SK-N-SH (cell line): ENCODE measurements at regions not wholly inside any gene's neighbourhood (a gene's known extent, or its start where the extent isn't known, plus 50 kb on each side); places are given as distances from the start of the nearest gene placed in this dataset.

Experiments used
- CTCF ChIA-PET: fragments of 300-600, 350-600 bp; formaldehyde crosslinking; extraction: SDS; loops from one replicate; lab custom pipeline; 2021; lab: Yijun Ruan, JAX
- POLR2A ChIA-PET: fragments of 350-600 bp; sonication (Branson Sonifier 250); formaldehyde crosslinking; extraction: SDS; loops from one replicate; lab custom pipeline; 2020; ENCODE audit warnings: antibody characterized with exemption, inconsistent platforms; lab: Yijun Ruan, JAX
- DNase-seq: peaks from one replicate; pipeline ENCODE4 v3.0.0; 2012
- H2AFZ ChIP-seq: fragments of 200-600 bp; sonication (generic); 2 replicates; pipeline ENCODE4 v1.8.1; 2016; ENCODE audit warnings: antibody characterized with exemption, mild to moderate bottlenecking, low read depth
- H3F3A ChIP-seq: fragments of 200-600 bp; sonication (generic); replicated peaks from 2 replicates; pipeline ENCODE3; 2016; ENCODE audit warnings: antibody characterized with exemption, mild to moderate bottlenecking; ENCODE audit not compliant: insufficient read depth
- H3K27ac ChIP-seq, 2 experiments: fragments of 200-500 bp in 1 of 2; fragments of 200-600 bp in 1 of 2; sonication (Bioruptor generic) in 1 of 2; sonication (generic), shearing (Covaris generic) in 1 of 2; 2 replicates each; pipeline versions ENCODE4 v1.5.1 to v1.6.1; 2014 to 2016; ENCODE audit warnings: low read depth in 2 of 2, inconsistent platforms in 1 of 2, low read length in 1 of 2, mild to moderate bottlenecking in 1 of 2, mixed read lengths in 1 of 2
- H3K27me3 ChIP-seq: fragments of 200-600 bp; sonication (generic), shearing (Covaris generic); 2 replicates; pipeline ENCODE4 v1.6.1; 2016; ENCODE audit warnings: mixed run types; ENCODE audit not compliant: insufficient read depth
- H3K36me3 ChIP-seq, 2 experiments: fragments of 200-500 bp in 1 of 2; fragments of 200-600 bp in 1 of 2; sonication (Bioruptor generic) in 1 of 2; sonication (generic) in 1 of 2; replicated peaks in 1 of 2; 2 replicates each; pipeline versions ENCODE3 to v1.5.1; 2014 to 2016; ENCODE audit warnings: low read length in 1 of 2, mild to moderate bottlenecking in 1 of 2; ENCODE audit not compliant: insufficient read depth in 2 of 2, control insufficient read depth in 1 of 2
- H3K4me1 ChIP-seq, 2 experiments: fragments of 200-500 bp in 1 of 2; fragments of 200-600 bp in 1 of 2; sonication (Bioruptor generic) in 1 of 2; sonication (generic), shearing (Covaris generic) in 1 of 2; 2 replicates each; pipeline versions ENCODE4 v1.5.1 to v1.6.1; 2014 to 2016; ENCODE audit warnings: low read depth in 1 of 2, low read length in 1 of 2, mixed run types in 1 of 2; ENCODE audit not compliant: insufficient read depth in 2 of 2, control insufficient read depth in 1 of 2
- H3K4me2 ChIP-seq: fragments of 200-600 bp; sonication (generic), shearing (Covaris generic); 2 replicates; pipeline ENCODE4 v1.6.1; 2017; ENCODE audit warnings: mixed run types
- H3K4me3 ChIP-seq, 2 experiments: fragments of 200-500 bp in 1 of 2; fragments of 200-600 bp in 1 of 2; sonication (Bioruptor generic) in 1 of 2; sonication (generic), shearing (Covaris generic) in 1 of 2; 2 replicates each; pipeline versions ENCODE4 v1.5.1 to v1.8.1; 2014 to 2016; ENCODE audit warnings: low read depth in 2 of 2, inconsistent platforms in 1 of 2, low read length in 1 of 2, mild to moderate bottlenecking in 1 of 2, mixed read lengths in 1 of 2, moderate library complexity in 1 of 2
- H3K79me2 ChIP-seq: fragments of 200-600 bp; sonication (generic); 2 replicates; pipeline ENCODE4 v1.8.1; 2017; ENCODE audit warnings: mild to moderate bottlenecking; ENCODE audit not compliant: insufficient read depth
- H3K9ac ChIP-seq: fragments of 200-600 bp; sonication (generic); 2 replicates; pipeline ENCODE4 v1.6.1; 2017; ENCODE audit warnings: mixed run types
- H3K9me2 ChIP-seq: fragments of 200-600 bp; sonication (generic); 2 replicates; pipeline ENCODE4 v1.6.1; 2017; ENCODE audit warnings: mixed run types
- H3K9me3 ChIP-seq: fragments of 200-600 bp; sonication (generic); 2 replicates; pipeline ENCODE4 v1.6.1; 2017; ENCODE audit warnings: mixed run types, mild to moderate bottlenecking, moderate library complexity
- H4K20me1 ChIP-seq: fragments of 200-600 bp; sonication (generic); 2 replicates; pipeline ENCODE4 v1.6.1; 2017; ENCODE audit warnings: mild to moderate bottlenecking, mixed run types; ENCODE audit not compliant: insufficient read depth
- ELF1 ChIP-seq: IDR thresholded peaks from 2 replicates; pipeline ENCODE4 v1.4.0; 2012
- EP300 ChIP-seq, 2 experiments: IDR thresholded peaks; 2 replicates each; pipeline versions ENCODE4 v1.4.0 to v1.6.1; 2012; ENCODE audit warnings: borderline replicate concordance in 1 of 2, low read depth in 1 of 2, low read length in 1 of 2
- EZH2phosphoT487 ChIP-seq: fragments of 200-600 bp; sonication (generic); IDR thresholded peaks from 2 replicates; pipeline ENCODE4 v1.6.1; 2017; ENCODE audit warnings: low read depth, mixed run types, mild to moderate bottlenecking, antibody characterized with exemption, moderate library complexity, borderline replicate concordance
- FOXJ3 ChIP-seq: sonication (generic); formaldehyde crosslinking; IDR thresholded peaks from 2 replicates; pipeline ENCODE4 v1.5.1; 2020; ENCODE audit warnings: mild to moderate bottlenecking, missing genetic modification reagents
- IRF3 ChIP-seq: fragments of 150-350 bp; IDR thresholded peaks from 2 replicates; pipeline ENCODE4 v1.6.1; 2016; ENCODE audit warnings: mild to moderate bottlenecking, low read depth, low read length
- MEF2A ChIP-seq: IDR thresholded peaks from 2 replicates; pipeline ENCODE4 v1.4.0; 2012; ENCODE audit warnings: low read depth, borderline replicate concordance
- MXI1 ChIP-seq: IDR thresholded peaks from 2 replicates; pipeline ENCODE4 v1.6.1; 2012; ENCODE audit warnings: mild to moderate bottlenecking, low read depth, low read length, improper control_type of control experiment
- NFIC ChIP-seq: IDR thresholded peaks from 2 replicates; pipeline ENCODE4 v1.4.0; 2012; ENCODE audit warnings: borderline replicate concordance
- NRF1 ChIP-seq: IDR thresholded peaks from 2 replicates; pipeline ENCODE4 v1.6.1; 2012; ENCODE audit warnings: low read depth, mild to moderate bottlenecking, low read length
- POLR2AphosphoS5 ChIP-seq: IDR thresholded peaks from 2 replicates; pipeline ENCODE4 v1.6.1; 2012; ENCODE audit warnings: low read depth, low read length
- RFX5 ChIP-seq: IDR thresholded peaks from 2 replicates; pipeline ENCODE4 v1.6.1; 2012; ENCODE audit warnings: mild to moderate bottlenecking, improper control_type of control experiment, low read length
- SMC3 ChIP-seq: IDR thresholded peaks from 2 replicates; pipeline ENCODE4 v1.6.1; 2012; ENCODE audit warnings: low read depth, low read length, improper control_type of control experiment
- USF1 ChIP-seq: IDR thresholded peaks from 2 replicates; pipeline ENCODE4 v1.4.0; 2012; ENCODE audit warnings: low read depth, borderline replicate concordance
- ZBTB33 ChIP-seq: IDR thresholded peaks from 2 replicates; pipeline ENCODE4 v1.4.0; 2012; ENCODE audit warnings: low read depth, borderline replicate concordance
- WGBS: methylation state at CpG from one replicate; pipeline ENCODE4 v1.1.6; 2017; ENCODE audit warnings: low lambda C conversion rate; 5-methylcytosine and 5-hydroxymethylcytosine counted together
- TF ChIP-seq, protein P1 (sequence below): fragments of 200-600 bp; sonication (generic); IDR thresholded peaks from 2 replicates; pipeline ENCODE4 v1.6.1; 2017; ENCODE audit warnings: antibody characterized with exemption, mild to moderate bottlenecking, moderate library complexity

GRCh38 chr18:10090668-10091067 is 176.9 kb downstream of the VAPA start:
- no peaks in the 10 kb centered on the region for H3K9me3 ChIP-seq
- H3K4me1 ChIP-seq, result peaks cover 0 to 4% of the 10 kb centered on the region in 2 experiments; a peak in 1 of 4 replicates
- no peak overlapping the region for H3K9ac ChIP-seq
- CTCF ChIA-PET, result no interaction called here
- POLR2A ChIA-PET, result no interaction called here
- H3K4me2 ChIP-seq, result no peak overlapping the region
- DNase-seq, result no peak
- no peak for TF ChIP-seq IRF3
- TF ChIP-seq EZH2phosphoT487, result no peak
- no peak for TF ChIP-seq ZBTB33
- TF ChIP-seq NRF1, result no peak
- no peaks in the 10 kb centered on the region for H3K36me3 ChIP-seq
- H3K27ac ChIP-seq, result no peak overlapping the region
- WGBS, result 43% methylated on average over 4 of the region's 4 CpGs
- no peaks in the 10 kb centered on the region for H3F3A ChIP-seq
- H3K9me2 ChIP-seq, result no peaks in the 10 kb centered on the region
- H3K27me3 ChIP-seq, result no peaks in the 10 kb centered on the region; the same call in 1 of the 2 replicates
- H2AFZ ChIP-seq, result no peak overlapping the region
- H4K20me1 ChIP-seq, result no peaks in the 10 kb centered on the region
- no peaks in the 10 kb centered on the region for H3K79me2 ChIP-seq
- H3K4me3 ChIP-seq, result no peak overlapping the region

DNA sequence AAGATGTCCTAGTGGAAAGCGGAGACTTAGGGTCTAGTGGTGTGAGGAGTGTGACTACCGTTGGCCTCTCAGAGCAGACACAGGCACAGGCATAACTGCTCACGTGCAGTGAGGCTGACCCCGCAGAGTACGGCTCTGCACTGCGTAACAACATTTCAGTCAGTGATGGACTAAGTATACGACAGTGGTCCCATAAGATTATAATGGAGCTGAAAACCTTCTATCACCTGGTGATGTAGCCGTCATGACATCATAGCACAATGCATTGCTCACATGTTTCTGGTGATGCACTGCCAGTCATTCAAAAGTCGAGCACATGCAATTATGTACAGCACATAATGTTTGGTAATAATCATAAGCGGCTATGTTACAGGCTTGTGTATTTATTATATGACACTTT is 179.6 kb downstream of the VAPA start:
- Histone ChIP-seq H3K27me3 (no peaks in the 10 kb centered on the region; the same call in 1 of the 2 replicates), H3F3A (no peaks in the 10 kb centered on the region), H3K4me1 (no peaks in the 10 kb centered on the region), H3K9me2 (no peaks in the 10 kb centered on the region), H3K27ac (no peak overlapping the region), H3K4me3 (no peak overlapping the region), H2AFZ (no peak overlapping the region), H3K79me2 (no peaks in the 10 kb centered on the region), H3K4me2 (no peak overlapping the region), H3K9ac (no peak overlapping the region), H4K20me1 (no peaks in the 10 kb centered on the region), H3K9me3 (no peaks in the 10 kb centered on the region), H3K36me3 (no peaks in the 10 kb centered on the region)
- DNase-seq, result no peak
- ChIA-PET POLR2A (interaction anchor here (0.9 kb wide), 1 partner anchor 9 kb away, joined by 3 read pairs; no protein-coding TSS in a partner anchor), CTCF (interaction anchor here (1.3 kb wide), 1 partner anchor 121 kb away, joined by 3 read pairs; no protein-coding TSS in a partner anchor)
- TF ChIP-seq MEF2A (no peak), SMC3 (no peak), EP300 (IDR thresholded peaks at IDR 0.05; ENCODE audit: borderline replicate concordance in 1 of 2, low read depth in 1 of 2, low read length in 1 of 2) (no peak), POLR2AphosphoS5 (no peak), NRF1 (no peak), ELF1 (no peak), FOXJ3 (CRISPR knock-in tag) (no peak), MXI1 (no peak), ZBTB33 (no peak), NFIC (no peak), RFX5 (no peak), USF1 (no peak)
- TF ChIP-seq, protein P1, sequence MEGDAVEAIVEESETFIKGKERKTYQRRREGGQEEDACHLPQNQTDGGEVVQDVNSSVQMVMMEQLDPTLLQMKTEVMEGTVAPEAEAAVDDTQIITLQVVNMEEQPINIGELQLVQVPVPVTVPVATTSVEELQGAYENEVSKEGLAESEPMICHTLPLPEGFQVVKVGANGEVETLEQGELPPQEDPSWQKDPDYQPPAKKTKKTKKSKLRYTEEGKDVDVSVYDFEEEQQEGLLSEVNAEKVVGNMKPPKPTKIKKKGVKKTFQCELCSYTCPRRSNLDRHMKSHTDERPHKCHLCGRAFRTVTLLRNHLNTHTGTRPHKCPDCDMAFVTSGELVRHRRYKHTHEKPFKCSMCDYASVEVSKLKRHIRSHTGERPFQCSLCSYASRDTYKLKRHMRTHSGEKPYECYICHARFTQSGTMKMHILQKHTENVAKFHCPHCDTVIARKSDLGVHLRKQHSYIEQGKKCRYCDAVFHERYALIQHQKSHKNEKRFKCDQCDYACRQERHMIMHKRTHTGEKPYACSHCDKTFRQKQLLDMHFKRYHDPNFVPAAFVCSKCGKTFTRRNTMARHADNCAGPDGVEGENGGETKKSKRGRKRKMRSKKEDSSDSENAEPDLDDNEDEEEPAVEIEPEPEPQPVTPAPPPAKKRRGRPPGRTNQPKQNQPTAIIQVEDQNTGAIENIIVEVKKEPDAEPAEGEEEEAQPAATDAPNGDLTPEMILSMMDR, result no peak
- WGBS, result 71% methylated on average over 10 of the region's 10 CpGs
